ENCODE measurements at regions not wholly inside any gene's neighbourhood (a gene's known extent, or its start where the extent isn't known, plus 50 kb on each side); places are given as distances from the start of the nearest gene placed in this dataset.

GRCh38 chr6:11633741-11634509 is 96.4 kb downstream of the TMEM170B start:
- no peak for TF ChIP-seq CTCF (IDR thresholded peaks at IDR 0.05; ENCODE audit: low read depth, low read length, missing control alignments)
- no peak for DNase-seq (ENCODE audit: low read depth)
- no peak overlapping the region for H3K4me3 ChIP-seq (ENCODE audit: low read depth, low read length)

- TF ChIP-seq CTCF (IDR thresholded peaks at IDR 0.05; ENCODE audit: low read depth, low read length, missing control alignments): no peak
- no peak overlapping the region for H3K4me3 ChIP-seq (ENCODE audit: low read depth, low read length)
- DNase-seq (ENCODE audit: low read depth): no peak
Measured at GRCh38 chr6:11634948-11635347, 97.4 kb downstream of the TMEM170B start.

- no peak for DNase-seq (ENCODE audit: low read depth)
- no peak for TF ChIP-seq CTCF (IDR thresholded peaks at IDR 0.05; ENCODE audit: low read depth, low read length, missing control alignments)
- H3K4me3 ChIP-seq (ENCODE audit: low read depth, low read length): no peak overlapping the region
Measured at GRCh38 chr6:11636121-11636520, 98.6 kb downstream of the TMEM170B start.

GRCh38 chr6:11637266-11637665 is 99.7 kb downstream of the TMEM170B start:
- TF ChIP-seq CTCF (IDR thresholded peaks at IDR 0.05; ENCODE audit: low read depth, low read length, missing control alignments): no peak
- no peak overlapping the region for H3K4me3 ChIP-seq (ENCODE audit: low read depth, low read length)
- no peak for DNase-seq (ENCODE audit: low read depth)

- TF ChIP-seq CTCF (IDR thresholded peaks at IDR 0.05; ENCODE audit: low read depth, low read length, missing control alignments): no peak
- no peak overlapping the region for H3K4me3 ChIP-seq (ENCODE audit: low read depth, low read length)
- no peak for DNase-seq (ENCODE audit: low read depth)
Measured at GRCh38 chr6:11639376-11640235, 102.1 kb downstream of the TMEM170B start.

- H3K4me3 ChIP-seq (ENCODE audit: low read depth, low read length): no peak overlapping the region
- no peak for DNase-seq (ENCODE audit: low read depth)
- no peak for TF ChIP-seq CTCF (IDR thresholded peaks at IDR 0.05; ENCODE audit: low read depth, low read length, missing control alignments)
Measured at GRCh38 chr6:11640486-11640885, 102.9 kb downstream of the TMEM170B start.

All from GM12864 (cell line).